K562 (cell line): ENCODE measurements at regions not wholly inside any gene's neighbourhood (a gene's known extent, or its start where the extent isn't known, plus 50 kb on each side); places are given as distances from the start of the nearest gene placed in this dataset.

Experiments
- CHD1 ChIP-seq: fragments of 200-600 bp; sonication (generic); IDR thresholded peaks from one replicate; pipeline ENCODE4 v1.6.1; 2012; ENCODE audit warnings: mild to moderate bottlenecking, moderate library complexity, low read length, inconsistent platforms
- CREM ChIP-seq: IDR thresholded peaks from 2 replicates; pipeline ENCODE4 v1.6.1; 2014; ENCODE audit warnings: antibody characterized with exemption, low read depth
- DLX4 ChIP-seq: fragments of 250-450 bp; sonication (Bioruptor Pico); IDR thresholded peaks from 2 replicates; pipeline ENCODE4 v1.6.1; 2021; ENCODE audit warnings: mild to moderate bottlenecking
- EWSR1 ChIP-seq: fragments of 450-650 bp; IDR thresholded peaks from 2 replicates; pipeline ENCODE4 v1.6.1; 2018; ENCODE audit warnings: borderline replicate concordance, mild to moderate bottlenecking, low read depth, moderate library complexity; ENCODE audit not compliant: partially characterized antibody
- MIER1 ChIP-seq: fragments of 450-650 bp; IDR thresholded peaks from 2 replicates; pipeline ENCODE4 v1.6.1; 2016; ENCODE audit warnings: antibody characterized with exemption, mild to moderate bottlenecking, low read depth
- STAT5A ChIP-seq: IDR thresholded peaks from 2 replicates; pipeline ENCODE4 v1.6.1; 2012; ENCODE audit warnings: low read length, inconsistent platforms, borderline replicate concordance
- TFAM ChIP-seq: fragments of 250-450 bp; sonication (Bioruptor Pico); conservative IDR thresholded peaks from 2 replicates; pipeline ENCODE4 v1.5.0; 2021; ENCODE audit warnings: mild to moderate bottlenecking, moderate library complexity
- TRIM24 ChIP-seq, 2 experiments: fragments of 450-650 bp; IDR thresholded peaks; 2 replicates each; pipeline ENCODE4 v1.6.1; 2016
- ZNF174 ChIP-seq: fragments of 250-450 bp; sonication (Bioruptor Pico); IDR thresholded peaks from 2 replicates; pipeline ENCODE4 v1.4.0; 2020; ENCODE audit warnings: mild to moderate bottlenecking
- ZNF778 ChIP-seq: fragments of 450-650 bp; formaldehyde crosslinking; IDR thresholded peaks from 2 replicates; pipeline ENCODE4 v1.4.0; 2020; ENCODE audit warnings: mild to moderate bottlenecking, moderate library complexity
- TF ChIP-seq, protein P1 (sequence below): IDR thresholded peaks from 2 replicates; pipeline ENCODE4 v1.6.1; 2011; ENCODE audit warnings: borderline replicate concordance, low read depth, mild to moderate bottlenecking, moderate library complexity, low read length; ENCODE audit not compliant: insufficient read depth, poor library complexity, severe bottlenecking
- TF ChIP-seq, protein P2 (sequence below): fragments of 250-450 bp; sonication (Bioruptor Pico); IDR thresholded peaks from 2 replicates; pipeline ENCODE4 v1.5.0; 2020; ENCODE audit warnings: mild to moderate bottlenecking, borderline replicate concordance
- TF ChIP-seq, protein P3 (sequence below): fragments of 450-650 bp; formaldehyde crosslinking; IDR thresholded peaks from 2 replicates; pipeline ENCODE4 v1.4.0; 2022; ENCODE audit warnings: missing genetic modification characterization
- TF ChIP-seq, protein P4 (sequence below), 3 experiments: fragments of 200-800 bp in 1 of 3; sonication (Bioruptor generic) in 1 of 3; sonication (generic) in 1 of 3; formaldehyde crosslinking in 1 of 3; IDR thresholded peaks; 2 replicates each; pipeline versions ENCODE4 v1.6.1 to v1.8.0; 2016 to 2022; ENCODE audit warnings: mild to moderate bottlenecking in 2 of 3, missing compliant biosample characterization in 2 of 3, missing genetic modification characterization in 2 of 3, missing genetic modification reagents in 1 of 3
- TF ChIP-seq, protein P5 (sequence below): fragments of 150-350 bp; IDR thresholded peaks from 2 replicates; pipeline ENCODE4 v1.6.1; 2014; ENCODE audit warnings: low read depth, mild to moderate bottlenecking, low read length, borderline replicate concordance

DNA sequence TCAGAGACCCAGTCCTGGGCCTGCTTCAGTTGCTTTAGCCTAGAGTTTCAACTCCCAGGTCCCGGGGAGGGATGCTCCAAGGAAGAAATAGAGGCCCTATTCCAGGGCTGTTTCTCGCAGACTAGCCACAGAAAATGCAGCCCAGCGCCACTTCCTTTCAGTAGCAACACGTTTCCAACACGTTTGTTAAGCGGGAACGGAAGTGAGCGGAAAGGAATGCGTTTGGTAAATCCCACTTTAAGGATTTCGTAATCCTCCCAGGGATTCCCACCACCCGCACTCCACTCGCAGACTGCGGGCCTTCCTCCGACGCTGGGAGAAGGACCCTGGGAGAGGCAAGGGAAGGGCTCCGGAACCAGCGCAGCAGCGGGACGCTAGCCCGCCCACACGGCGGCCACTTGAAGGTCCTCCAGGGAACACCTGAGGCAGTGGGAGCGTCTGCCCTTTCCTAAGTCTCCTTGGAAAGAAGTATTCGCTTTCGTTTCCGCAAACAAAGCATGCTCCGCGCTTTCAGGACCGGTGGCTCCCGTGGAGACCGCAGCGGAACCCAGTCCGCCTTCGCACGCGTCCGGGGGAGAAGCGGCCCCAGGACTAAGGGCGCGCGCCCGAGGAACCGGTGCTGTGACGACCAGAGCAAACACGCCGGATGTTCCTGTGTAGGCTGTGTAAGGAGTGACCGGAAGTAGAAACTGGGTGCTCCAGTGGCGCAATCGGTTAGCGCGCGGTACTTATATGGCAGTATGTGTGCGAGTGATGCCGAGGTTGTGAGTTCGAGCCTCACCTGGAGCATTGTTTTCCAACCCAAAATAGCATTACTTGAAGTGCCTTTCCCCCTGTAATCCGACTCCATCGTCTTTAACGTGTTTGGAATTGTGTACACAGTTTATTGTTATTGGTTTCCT, 227.6 kb upstream of the PRSS16 start (continued):
- TF ChIP-seq, protein P1, sequence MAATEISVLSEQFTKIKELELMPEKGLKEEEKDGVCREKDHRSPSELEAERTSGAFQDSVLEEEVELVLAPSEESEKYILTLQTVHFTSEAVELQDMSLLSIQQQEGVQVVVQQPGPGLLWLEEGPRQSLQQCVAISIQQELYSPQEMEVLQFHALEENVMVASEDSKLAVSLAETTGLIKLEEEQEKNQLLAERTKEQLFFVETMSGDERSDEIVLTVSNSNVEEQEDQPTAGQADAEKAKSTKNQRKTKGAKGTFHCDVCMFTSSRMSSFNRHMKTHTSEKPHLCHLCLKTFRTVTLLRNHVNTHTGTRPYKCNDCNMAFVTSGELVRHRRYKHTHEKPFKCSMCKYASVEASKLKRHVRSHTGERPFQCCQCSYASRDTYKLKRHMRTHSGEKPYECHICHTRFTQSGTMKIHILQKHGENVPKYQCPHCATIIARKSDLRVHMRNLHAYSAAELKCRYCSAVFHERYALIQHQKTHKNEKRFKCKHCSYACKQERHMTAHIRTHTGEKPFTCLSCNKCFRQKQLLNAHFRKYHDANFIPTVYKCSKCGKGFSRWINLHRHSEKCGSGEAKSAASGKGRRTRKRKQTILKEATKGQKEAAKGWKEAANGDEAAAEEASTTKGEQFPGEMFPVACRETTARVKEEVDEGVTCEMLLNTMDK: no peak
- no peak for TF ChIP-seq CHD1
- no peak for TF ChIP-seq ZNF174 (CRISPR knock-in tag)
- no peak for TF ChIP-seq MIER1
- TF ChIP-seq EWSR1: no peak
- TF ChIP-seq, protein P2, sequence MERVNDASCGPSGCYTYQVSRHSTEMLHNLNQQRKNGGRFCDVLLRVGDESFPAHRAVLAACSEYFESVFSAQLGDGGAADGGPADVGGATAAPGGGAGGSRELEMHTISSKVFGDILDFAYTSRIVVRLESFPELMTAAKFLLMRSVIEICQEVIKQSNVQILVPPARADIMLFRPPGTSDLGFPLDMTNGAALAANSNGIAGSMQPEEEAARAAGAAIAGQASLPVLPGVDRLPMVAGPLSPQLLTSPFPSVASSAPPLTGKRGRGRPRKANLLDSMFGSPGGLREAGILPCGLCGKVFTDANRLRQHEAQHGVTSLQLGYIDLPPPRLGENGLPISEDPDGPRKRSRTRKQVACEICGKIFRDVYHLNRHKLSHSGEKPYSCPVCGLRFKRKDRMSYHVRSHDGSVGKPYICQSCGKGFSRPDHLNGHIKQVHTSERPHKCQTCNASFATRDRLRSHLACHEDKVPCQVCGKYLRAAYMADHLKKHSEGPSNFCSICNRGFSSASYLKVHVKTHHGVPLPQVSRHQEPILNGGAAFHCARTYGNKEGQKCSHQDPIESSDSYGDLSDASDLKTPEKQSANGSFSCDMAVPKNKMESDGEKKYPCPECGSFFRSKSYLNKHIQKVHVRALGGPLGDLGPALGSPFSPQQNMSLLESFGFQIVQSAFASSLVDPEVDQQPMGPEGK (CRISPR knock-in tag): no peak
- TF ChIP-seq STAT5A: no peak
- no peak for TF ChIP-seq TFAM
- TF ChIP-seq, protein P3, sequence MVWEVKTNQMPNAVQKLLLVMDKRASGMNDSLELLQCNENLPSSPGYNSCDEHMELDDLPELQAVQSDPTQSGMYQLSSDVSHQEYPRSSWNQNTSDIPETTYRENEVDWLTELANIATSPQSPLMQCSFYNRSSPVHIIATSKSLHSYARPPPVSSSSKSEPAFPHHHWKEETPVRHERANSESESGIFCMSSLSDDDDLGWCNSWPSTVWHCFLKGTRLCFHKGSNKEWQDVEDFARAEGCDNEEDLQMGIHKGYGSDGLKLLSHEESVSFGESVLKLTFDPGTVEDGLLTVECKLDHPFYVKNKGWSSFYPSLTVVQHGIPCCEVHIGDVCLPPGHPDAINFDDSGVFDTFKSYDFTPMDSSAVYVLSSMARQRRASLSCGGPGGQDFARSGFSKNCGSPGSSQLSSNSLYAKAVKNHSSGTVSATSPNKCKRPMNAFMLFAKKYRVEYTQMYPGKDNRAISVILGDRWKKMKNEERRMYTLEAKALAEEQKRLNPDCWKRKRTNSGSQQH: no peak
- no peak for TF ChIP-seq ZNF778 (CRISPR knock-in tag)
- TF ChIP-seq, protein P4, sequence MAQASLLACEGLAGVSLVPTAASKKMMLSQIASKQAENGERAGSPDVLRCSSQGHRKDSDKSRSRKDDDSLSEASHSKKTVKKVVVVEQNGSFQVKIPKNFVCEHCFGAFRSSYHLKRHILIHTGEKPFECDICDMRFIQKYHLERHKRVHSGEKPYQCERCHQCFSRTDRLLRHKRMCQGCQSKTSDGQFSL (CRISPR knock-in tag; IDR thresholded peaks at IDR 0.05): no peak
- TF ChIP-seq, protein P4 (tag; IDR thresholded peaks at IDR 0.05): 0 out of 4 replicates have a peak, but pooled peaks of 1 of the 2 experiments have one; percentile 30
- no peak for TF ChIP-seq DLX4 (CRISPR knock-in tag)
- TF ChIP-seq CREM: peak; percentile 94
- TF ChIP-seq, protein P5, sequence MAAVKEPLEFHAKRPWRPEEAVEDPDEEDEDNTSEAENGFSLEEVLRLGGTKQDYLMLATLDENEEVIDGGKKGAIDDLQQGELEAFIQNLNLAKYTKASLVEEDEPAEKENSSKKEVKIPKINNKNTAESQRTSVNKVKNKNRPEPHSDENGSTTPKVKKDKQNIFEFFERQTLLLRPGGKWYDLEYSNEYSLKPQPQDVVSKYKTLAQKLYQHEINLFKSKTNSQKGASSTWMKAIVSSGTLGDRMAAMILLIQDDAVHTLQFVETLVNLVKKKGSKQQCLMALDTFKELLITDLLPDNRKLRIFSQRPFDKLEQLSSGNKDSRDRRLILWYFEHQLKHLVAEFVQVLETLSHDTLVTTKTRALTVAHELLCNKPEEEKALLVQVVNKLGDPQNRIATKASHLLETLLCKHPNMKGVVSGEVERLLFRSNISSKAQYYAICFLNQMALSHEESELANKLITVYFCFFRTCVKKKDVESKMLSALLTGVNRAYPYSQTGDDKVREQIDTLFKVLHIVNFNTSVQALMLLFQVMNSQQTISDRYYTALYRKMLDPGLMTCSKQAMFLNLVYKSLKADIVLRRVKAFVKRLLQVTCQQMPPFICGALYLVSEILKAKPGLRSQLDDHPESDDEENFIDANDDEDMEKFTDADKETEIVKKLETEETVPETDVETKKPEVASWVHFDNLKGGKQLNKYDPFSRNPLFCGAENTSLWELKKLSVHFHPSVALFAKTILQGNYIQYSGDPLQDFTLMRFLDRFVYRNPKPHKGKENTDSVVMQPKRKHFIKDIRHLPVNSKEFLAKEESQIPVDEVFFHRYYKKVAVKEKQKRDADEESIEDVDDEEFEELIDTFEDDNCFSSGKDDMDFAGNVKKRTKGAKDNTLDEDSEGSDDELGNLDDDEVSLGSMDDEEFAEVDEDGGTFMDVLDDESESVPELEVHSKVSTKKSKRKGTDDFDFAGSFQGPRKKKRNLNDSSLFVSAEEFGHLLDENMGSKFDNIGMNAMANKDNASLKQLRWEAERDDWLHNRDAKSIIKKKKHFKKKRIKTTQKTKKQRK: no peak
- peak; percentile 73 to 89 for TF ChIP-seq TRIM24 (IDR thresholded peaks at IDR 0.05)
